Spleen (tissue), 7 donors: ENCODE measurements at regions not wholly inside any gene's neighbourhood (a gene's known extent, or its start where the extent isn't known, plus 50 kb on each side); places are given as distances from the start of the nearest gene placed in this dataset.

Experiments
- CTCF ChIP-seq, 11 experiments: fragments of 200-600 bp in 7 of 11; fragments of 450-650 bp in 4 of 11; sonication (generic) in 4 of 11; IDR thresholded peaks in 8 of 11; conservative IDR thresholded peaks in 3 of 11; 1 replicate in 7 of 11; 2 replicates in 4 of 11; pipeline versions ENCODE4 v1.4.0 to v1.8.0; 2016 to 2021; ENCODE audit warnings: antibody characterized with exemption in 11 of 11, inconsistent platforms in 4 of 11, mild to moderate bottlenecking in 1 of 11
- POLR2A ChIP-seq, 3 donors: fragments of 450-650 bp; IDR thresholded peaks; one replicate each; pipeline ENCODE4 v1.5.1; 2017; ENCODE audit warnings: antibody characterized with exemption in 3 of 3, mild to moderate bottlenecking in 1 of 3
- POLR2AphosphoS5 ChIP-seq, 3 donors: sonication (generic); formaldehyde crosslinking; IDR thresholded peaks; one replicate each; pipeline ENCODE4 v1.5.1; 2017; ENCODE audit warnings: antibody characterized with exemption in 3 of 3
- donor health status: DM: no; HTN: no; CAD: no; lungs with moderate emphysema.
- donor health status: DM: no; HTN: no; CAD: no.
- donor health status: DM: no; HTN: no; CAD: no.

- TF ChIP-seq POLR2AphosphoS5 (IDR thresholded peaks at IDR 0.05) (no peak), CTCF (IDR thresholded peaks at IDR 0.05 in 8 of 11, conservative IDR thresholded peaks at IDR 0.05 in 3 of 11) (no peak), POLR2A (IDR thresholded peaks at IDR 0.05) (no peak)
Measured at GRCh38 chr11:134754521-134755198, 342.6 kb upstream of the B3GAT1 start.
